ENCODE measurements at regions not wholly inside any gene's neighbourhood (a gene's known extent, or its start where the extent isn't known, plus 50 kb on each side); places are given as distances from the start of the nearest gene placed in this dataset.

DNA sequence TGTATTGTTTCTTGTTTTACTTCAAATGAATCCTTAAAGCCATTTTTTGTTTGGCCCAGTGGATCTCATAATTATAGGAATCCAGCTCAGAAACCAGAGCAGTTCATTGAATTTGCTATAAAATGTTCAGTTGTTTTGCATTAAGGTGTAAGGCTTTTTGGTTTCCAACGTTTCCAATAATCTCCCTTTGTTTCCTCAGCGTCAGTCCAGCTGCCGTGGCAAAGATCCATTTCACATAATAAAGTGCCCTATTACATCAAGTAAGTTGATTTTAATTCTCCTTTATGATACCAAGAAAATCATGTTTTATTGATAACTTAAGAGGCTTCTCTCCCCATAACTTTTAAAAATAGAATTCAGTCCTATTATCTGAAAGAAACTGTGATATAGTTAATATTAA lies 472.6 kb downstream of the UTRN start:
- H3K4me3 ChIP-seq (ENCODE audit: low read depth in 1 of 2, low read length in 2 of 2): no peak overlapping the region
- H3K9me3 ChIP-seq (ENCODE audit: control insufficient read depth in 1 of 2, low read length in 2 of 2): no peaks in the 10 kb centered on the region
- H3K27ac ChIP-seq (ENCODE audit: low read length): no peak overlapping the region
- peaks cover 3% of the 10 kb centered on the region in 2 donors for H3K36me3 ChIP-seq (ENCODE audit: control insufficient read depth in 1 of 2, insufficient read depth in 2 of 2, low read length in 2 of 2)
- H3K27me3 ChIP-seq (ENCODE audit: low read depth, low read length): no peaks in the 10 kb centered on the region
- H3K4me1 ChIP-seq (ENCODE audit: control insufficient read depth in 1 of 2, insufficient read depth in 2 of 2, low read length in 2 of 2): peaks cover 0 to 7% of the 10 kb centered on the region in 2 donors

- Histone ChIP-seq H3K4me3 (ENCODE audit: low read depth in 1 of 2, low read length in 2 of 2) (no peak overlapping the region), H3K36me3 (ENCODE audit: control insufficient read depth in 1 of 2, insufficient read depth in 2 of 2, low read length in 2 of 2) (peaks cover 3 to 4% of the 10 kb centered on the region in 2 donors), H3K4me1 (ENCODE audit: control insufficient read depth in 1 of 2, insufficient read depth in 2 of 2, low read length in 2 of 2) (peaks cover 0 to 7% of the 10 kb centered on the region in 2 donors), H3K9me3 (ENCODE audit: control insufficient read depth in 1 of 2, low read length in 2 of 2) (no peaks in the 10 kb centered on the region), H3K27ac (ENCODE audit: low read length) (no peak overlapping the region), H3K27me3 (ENCODE audit: low read depth, low read length) (no peaks in the 10 kb centered on the region)
These were observed 473.5 kb downstream of the UTRN start for GRCh38 chr6:144758602-144759001.

DNA sequence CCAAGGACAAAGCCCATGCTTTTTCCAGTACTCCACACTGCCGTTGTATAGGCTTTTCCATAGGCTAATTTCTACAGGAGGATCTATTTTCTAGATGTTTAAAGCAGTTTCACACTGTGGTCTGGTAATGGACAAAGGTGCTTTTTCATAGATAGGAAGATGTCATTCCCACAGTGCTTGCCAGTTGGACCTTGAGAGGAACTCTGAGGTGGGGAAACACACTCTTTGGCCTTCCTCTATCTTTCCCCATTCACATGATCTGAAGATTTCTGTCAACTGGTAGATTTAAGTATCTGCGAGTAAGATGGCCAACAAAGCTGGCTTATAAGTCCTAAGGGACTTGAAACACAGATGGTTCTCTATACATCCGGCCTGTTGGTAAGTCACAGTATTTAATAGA lies 477.3 kb downstream of the UTRN start:
- no peak overlapping the region for H3K27ac ChIP-seq (ENCODE audit: low read length)
- H3K9me3 ChIP-seq (ENCODE audit: control insufficient read depth in 1 of 2, low read length in 2 of 2): no peaks in the 10 kb centered on the region
- H3K27me3 ChIP-seq (ENCODE audit: low read depth, low read length): no peaks in the 10 kb centered on the region
- peaks cover 0 to 4% of the 10 kb centered on the region in 2 donors for H3K36me3 ChIP-seq (ENCODE audit: control insufficient read depth in 1 of 2, insufficient read depth in 2 of 2, low read length in 2 of 2)
- no peaks in the 10 kb centered on the region for H3K4me1 ChIP-seq (ENCODE audit: control insufficient read depth in 1 of 2, insufficient read depth in 2 of 2, low read length in 2 of 2)
- H3K4me3 ChIP-seq (ENCODE audit: low read depth in 1 of 2, low read length in 2 of 2): no peak overlapping the region

DNA sequence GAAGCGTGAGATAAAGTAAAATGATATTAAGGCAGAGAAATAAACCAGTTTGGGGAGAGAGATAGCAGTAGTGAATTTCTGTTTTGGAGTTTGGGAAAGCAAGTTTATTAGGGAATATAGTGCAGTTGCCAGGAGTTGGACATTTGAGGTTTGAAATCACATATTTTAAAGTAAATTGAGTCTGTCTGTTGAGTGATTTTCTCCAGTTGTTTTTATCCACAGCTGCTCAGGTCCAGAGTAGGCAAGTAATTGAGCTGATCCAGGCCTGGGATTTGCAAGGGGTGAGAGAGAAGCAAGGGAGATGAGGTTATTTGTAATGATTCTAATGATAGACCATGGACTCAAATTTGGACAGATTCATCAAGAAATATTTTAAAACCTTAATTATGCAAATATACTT lies 481.9 kb downstream of the UTRN start:
- no peak overlapping the region for H3K27ac ChIP-seq (ENCODE audit: low read length)
- H3K27me3 ChIP-seq (ENCODE audit: low read depth, low read length): no peaks in the 10 kb centered on the region
- H3K4me1 ChIP-seq (ENCODE audit: control insufficient read depth in 1 of 2, insufficient read depth in 2 of 2, low read length in 2 of 2): peaks cover 0 to 5% of the 10 kb centered on the region in 2 donors
- H3K4me3 ChIP-seq (ENCODE audit: low read depth in 1 of 2, low read length in 2 of 2): no peak overlapping the region
- H3K9me3 ChIP-seq (ENCODE audit: control insufficient read depth in 1 of 2, low read length in 2 of 2): no peaks in the 10 kb centered on the region
- peaks cover 3 to 4% of the 10 kb centered on the region in 2 donors for H3K36me3 ChIP-seq (ENCODE audit: control insufficient read depth in 1 of 2, insufficient read depth in 2 of 2, low read length in 2 of 2)

DNA sequence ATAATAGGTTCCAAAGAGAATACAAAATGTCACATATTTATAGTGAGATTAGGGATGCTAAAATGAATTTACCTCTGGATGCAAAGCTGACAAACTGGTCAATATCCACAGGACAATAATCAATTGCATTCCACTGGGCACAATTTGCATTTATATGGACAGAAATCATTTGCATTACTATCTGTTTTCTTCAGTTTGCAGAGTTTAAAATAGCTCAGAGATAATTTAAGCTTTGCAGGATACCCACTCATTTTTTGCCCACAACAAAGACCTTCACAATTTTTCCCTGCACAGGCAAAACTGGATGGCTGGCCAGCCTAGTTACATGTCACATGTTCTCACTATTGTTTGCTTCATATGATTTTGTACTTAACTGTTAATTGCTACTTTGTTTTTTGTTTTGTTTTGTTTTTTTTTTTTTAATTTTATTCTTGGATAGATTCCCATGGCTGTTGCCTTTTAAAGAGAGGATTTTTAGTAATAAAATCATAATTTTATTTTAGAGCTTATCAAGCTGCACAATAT lies 483.5 kb downstream of the UTRN start:
- Histone ChIP-seq H3K4me3 (ENCODE audit: low read depth in 1 of 2, low read length in 2 of 2) (no peak overlapping the region), H3K9me3 (ENCODE audit: control insufficient read depth in 1 of 2, low read length in 2 of 2) (no peaks in the 10 kb centered on the region), H3K4me1 (ENCODE audit: control insufficient read depth in 1 of 2, insufficient read depth in 2 of 2, low read length in 2 of 2) (peaks cover 0 to 5% of the 10 kb centered on the region in 2 donors), H3K36me3 (ENCODE audit: control insufficient read depth in 1 of 2, insufficient read depth in 2 of 2, low read length in 2 of 2) (peaks cover 3 to 4% of the 10 kb centered on the region in 2 donors), H3K27me3 (ENCODE audit: low read depth, low read length) (no peaks in the 10 kb centered on the region), H3K27ac (ENCODE audit: low read length) (no peak overlapping the region)

DNA sequence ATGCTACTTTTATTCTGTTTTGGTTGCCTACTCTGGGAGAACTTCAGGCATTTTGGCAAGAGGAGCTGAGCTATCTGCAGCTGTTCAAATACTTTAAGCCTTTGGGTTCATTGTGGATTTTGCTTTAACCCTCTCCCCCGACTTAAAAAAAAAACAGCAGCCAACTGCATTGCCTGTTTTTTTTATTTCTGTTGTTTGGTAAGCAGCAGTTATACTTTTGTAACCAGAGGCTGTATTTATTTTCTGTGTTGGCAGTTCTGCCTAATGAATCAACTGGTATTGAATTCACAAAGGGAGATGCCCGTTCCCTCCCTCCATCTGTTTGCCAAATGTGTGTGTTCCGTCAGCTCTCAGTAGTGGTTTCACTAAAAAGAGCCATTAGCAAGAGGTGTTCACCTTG lies 484.0 kb downstream of the UTRN start:
- Histone ChIP-seq H3K4me1 (ENCODE audit: control insufficient read depth in 1 of 2, insufficient read depth in 2 of 2, low read length in 2 of 2) (peaks cover 0 to 5% of the 10 kb centered on the region in 2 donors), H3K27me3 (ENCODE audit: low read depth, low read length) (no peaks in the 10 kb centered on the region), H3K36me3 (ENCODE audit: control insufficient read depth in 1 of 2, insufficient read depth in 2 of 2, low read length in 2 of 2) (peaks cover 4 to 6% of the 10 kb centered on the region in 2 donors), H3K4me3 (ENCODE audit: low read depth in 1 of 2, low read length in 2 of 2) (no peak overlapping the region), H3K9me3 (ENCODE audit: control insufficient read depth in 1 of 2, low read length in 2 of 2) (no peaks in the 10 kb centered on the region), H3K27ac (ENCODE audit: low read length) (no peak overlapping the region)

- Histone ChIP-seq H3K4me1 (ENCODE audit: control insufficient read depth in 1 of 2, insufficient read depth in 2 of 2, low read length in 2 of 2) (no peaks in the 10 kb centered on the region), H3K27me3 (ENCODE audit: low read depth, low read length) (no peaks in the 10 kb centered on the region), H3K27ac (ENCODE audit: low read length) (no peak overlapping the region), H3K4me3 (ENCODE audit: low read depth in 1 of 2, low read length in 2 of 2) (no peak overlapping the region), H3K36me3 (ENCODE audit: control insufficient read depth in 1 of 2, insufficient read depth in 2 of 2, low read length in 2 of 2) (peaks cover 11 to 27% of the 10 kb centered on the region in 2 donors), H3K9me3 (ENCODE audit: control insufficient read depth in 1 of 2, low read length in 2 of 2) (no peaks in the 10 kb centered on the region)
These were observed 491.1 kb downstream of the UTRN start for GRCh38 chr6:144776031-144776819.

- H3K4me3 ChIP-seq (ENCODE audit: low read depth in 1 of 2, low read length in 2 of 2): no peak overlapping the region
- H3K27me3 ChIP-seq (ENCODE audit: low read depth, low read length): no peaks in the 10 kb centered on the region
- peaks cover 11 to 25% of the 10 kb centered on the region in 2 donors for H3K36me3 ChIP-seq (ENCODE audit: control insufficient read depth in 1 of 2, insufficient read depth in 2 of 2, low read length in 2 of 2)
- no peaks in the 10 kb centered on the region for H3K4me1 ChIP-seq (ENCODE audit: control insufficient read depth in 1 of 2, insufficient read depth in 2 of 2, low read length in 2 of 2)
- no peaks in the 10 kb centered on the region for H3K9me3 ChIP-seq (ENCODE audit: control insufficient read depth in 1 of 2, low read length in 2 of 2)
- H3K27ac ChIP-seq (ENCODE audit: low read length): no peak overlapping the region
These were observed 492.1 kb downstream of the UTRN start for GRCh38 chr6:144777249-144777648.

DNA sequence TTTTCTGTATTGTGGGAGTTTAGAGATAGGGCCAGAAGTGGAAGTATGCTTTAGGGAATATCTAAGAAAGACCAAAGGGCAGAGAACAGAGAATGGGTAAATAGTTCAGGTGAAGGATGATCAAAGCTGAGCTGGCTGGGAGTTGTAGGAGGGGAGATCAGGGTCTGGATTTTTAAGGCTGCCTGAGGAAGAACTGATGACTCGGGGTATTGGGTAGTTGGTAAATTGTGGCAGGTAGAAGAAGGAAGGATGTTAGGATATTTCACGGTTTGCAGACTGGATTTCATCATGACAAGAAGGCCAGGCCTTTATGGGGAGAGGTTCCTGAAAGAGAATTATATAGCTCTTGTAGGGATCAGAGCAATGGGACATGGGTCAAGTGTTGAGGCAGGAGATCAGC lies 492.9 kb downstream of the UTRN start:
- Histone ChIP-seq H3K4me3 (ENCODE audit: low read depth in 1 of 2, low read length in 2 of 2) (no peak overlapping the region), H3K27me3 (ENCODE audit: low read depth, low read length) (no peaks in the 10 kb centered on the region), H3K27ac (ENCODE audit: low read length) (no peak overlapping the region), H3K4me1 (ENCODE audit: control insufficient read depth in 1 of 2, insufficient read depth in 2 of 2, low read length in 2 of 2) (no peaks in the 10 kb centered on the region), H3K9me3 (ENCODE audit: control insufficient read depth in 1 of 2, low read length in 2 of 2) (no peaks in the 10 kb centered on the region), H3K36me3 (ENCODE audit: control insufficient read depth in 1 of 2, insufficient read depth in 2 of 2, low read length in 2 of 2) (peaks cover 11 to 23% of the 10 kb centered on the region in 2 donors)

DNA sequence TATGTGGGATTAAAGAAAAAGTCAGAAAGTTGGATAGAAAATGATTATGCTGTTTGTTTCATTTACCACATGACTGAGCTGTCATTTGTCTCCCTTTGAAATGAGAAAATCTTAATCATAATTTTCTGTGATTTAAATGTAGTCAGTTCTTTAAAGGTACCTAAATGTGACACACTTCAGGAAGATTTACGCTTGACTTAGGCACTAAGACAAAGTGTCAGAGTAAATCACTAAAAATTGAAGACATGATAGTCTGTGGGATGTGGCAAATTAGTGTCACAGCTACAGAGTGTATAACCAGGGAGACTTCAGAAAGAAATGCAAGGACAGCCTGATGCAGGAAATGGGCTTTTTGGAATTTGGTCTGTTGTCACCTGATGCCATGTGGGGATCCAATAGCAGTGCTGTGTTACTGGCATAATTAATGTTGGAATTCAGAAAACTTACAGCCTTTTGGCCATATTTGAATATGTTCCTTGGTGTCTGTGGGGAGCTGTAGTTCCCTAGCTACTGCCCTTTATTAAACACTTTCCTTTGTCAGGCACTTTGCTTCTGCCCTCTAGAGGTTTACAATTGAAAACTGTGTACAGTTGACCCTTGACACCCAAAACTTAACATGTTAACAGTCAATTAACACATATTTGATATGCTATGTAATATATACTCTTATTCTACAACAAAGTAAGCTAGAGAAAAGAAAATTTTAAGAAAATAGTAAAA lies 493.8 kb downstream of the UTRN start:
- H3K36me3 ChIP-seq (ENCODE audit: control insufficient read depth in 1 of 2, insufficient read depth in 2 of 2, low read length in 2 of 2): peaks cover 11 to 23% of the 10 kb centered on the region in 2 donors
- H3K4me3 ChIP-seq (ENCODE audit: low read depth in 1 of 2, low read length in 2 of 2): no peak overlapping the region
- H3K27ac ChIP-seq (ENCODE audit: low read length): no peak overlapping the region
- H3K27me3 ChIP-seq (ENCODE audit: low read depth, low read length): no peaks in the 10 kb centered on the region
- no peaks in the 10 kb centered on the region for H3K9me3 ChIP-seq (ENCODE audit: control insufficient read depth in 1 of 2, low read length in 2 of 2)
- H3K4me1 ChIP-seq (ENCODE audit: control insufficient read depth in 1 of 2, insufficient read depth in 2 of 2, low read length in 2 of 2): no peaks in the 10 kb centered on the region

- no peaks in the 10 kb centered on the region for H3K4me1 ChIP-seq (ENCODE audit: control insufficient read depth in 1 of 2, insufficient read depth in 2 of 2, low read length in 2 of 2)
- H3K27ac ChIP-seq (ENCODE audit: low read length): no peak overlapping the region
- H3K36me3 ChIP-seq (ENCODE audit: control insufficient read depth in 1 of 2, insufficient read depth in 2 of 2, low read length in 2 of 2): peaks cover 0 to 3% of the 10 kb centered on the region in 2 donors
- no peaks in the 10 kb centered on the region for H3K9me3 ChIP-seq (ENCODE audit: control insufficient read depth in 1 of 2, low read length in 2 of 2)
- H3K27me3 ChIP-seq (ENCODE audit: low read depth, low read length): no peaks in the 10 kb centered on the region
- no peak overlapping the region for H3K4me3 ChIP-seq (ENCODE audit: low read depth in 1 of 2, low read length in 2 of 2)
These were observed 496.7 kb downstream of the UTRN start for GRCh38 chr6:144781836-144782235.

Measured in muscle layer of duodenum (tissue), 2 donors.